ENCODE measurements at regions not wholly inside any gene's neighbourhood (a gene's known extent, or its start where the extent isn't known, plus 50 kb on each side); places are given as distances from the start of the nearest gene placed in this dataset.
A peak's percentile ranks its signal among the peaks of the same experiment; 100 is the strongest.
"Not testable (repeated sequence)": the region's sequence is repeated elsewhere in the genome, so short reads cannot be mapped to it uniquely, and the experiment has no call there.

GRCh38 chr1:65062339-65062738, 85.7 kb upstream of the AK4 start:
- no peak for DNase-seq (ENCODE audit: low spot score)

GRCh38 chr1:65063025-65063424, 85.0 kb upstream of the AK4 start:
- DNase-seq (ENCODE audit: low spot score): no peak

GRCh38 chr1:65064981-65065380, 83.0 kb upstream of the AK4 start:
- DNase-seq (ENCODE audit: low spot score): peak; percentile 28

DNA sequence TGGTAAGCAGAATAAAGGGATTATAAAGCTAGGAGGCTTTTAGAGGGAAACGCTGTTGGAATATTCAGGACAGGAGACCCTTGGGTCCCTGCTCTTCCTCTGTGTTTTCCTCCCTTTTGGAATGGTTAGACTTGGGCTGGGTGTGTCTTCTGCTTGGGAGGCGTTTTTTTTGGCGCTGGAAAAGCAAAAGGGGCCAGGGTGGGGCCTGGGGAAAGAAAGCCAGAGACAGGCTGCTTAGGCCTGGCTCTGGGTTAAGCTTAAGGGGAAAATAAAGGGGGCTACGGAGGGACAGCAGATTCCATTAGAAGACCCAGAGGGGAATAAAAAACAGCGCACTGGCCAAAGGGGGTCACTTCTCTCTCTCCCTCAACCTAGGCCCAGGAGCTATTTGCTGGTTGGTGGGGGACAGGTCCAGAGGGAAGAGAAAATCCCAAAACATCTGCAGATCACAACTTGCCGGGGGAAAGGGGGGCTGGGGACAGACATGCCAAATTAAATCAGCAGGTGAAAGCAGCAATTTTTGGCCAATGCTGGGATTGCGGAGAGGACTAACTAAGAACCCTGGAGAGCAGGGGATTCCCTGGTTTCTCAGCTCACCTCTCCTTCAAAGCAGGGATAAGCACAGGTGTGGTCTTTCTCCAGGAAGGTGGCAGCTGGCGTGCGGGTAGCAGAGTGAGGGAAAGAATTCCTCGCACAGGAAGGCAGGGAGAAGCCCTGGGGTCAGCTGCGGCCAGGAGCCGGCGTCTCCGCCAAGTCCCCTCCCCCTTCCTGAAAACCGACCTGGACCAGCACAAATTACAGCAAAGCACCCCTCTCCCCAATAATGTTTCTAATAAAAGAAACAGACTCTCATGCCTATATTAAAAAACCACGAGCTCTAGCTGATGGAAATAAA, 82.2 kb upstream of the AK4 start:
- DNase-seq (ENCODE audit: low spot score): no peak

DNA sequence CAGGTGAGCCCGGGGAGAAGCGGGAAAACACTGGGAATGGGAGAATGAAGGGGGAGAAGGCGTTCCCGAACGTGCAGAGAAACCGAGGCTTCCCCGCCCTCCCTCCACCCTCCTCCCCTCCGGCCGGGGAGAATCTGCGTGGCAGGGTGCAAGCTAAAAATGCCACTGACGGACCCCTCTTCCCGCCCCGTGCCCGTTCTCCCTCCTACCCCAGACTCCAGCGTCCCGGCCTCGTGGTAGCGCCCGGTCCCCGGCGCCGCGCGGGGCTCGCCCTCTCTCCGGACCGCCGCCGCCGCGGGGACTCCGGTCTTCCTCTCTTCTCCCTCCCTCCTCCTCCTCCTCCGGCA, 81.6 kb upstream of the AK4 start:
- no peak for DNase-seq (ENCODE audit: low spot score)

- DNase-seq (ENCODE audit: low spot score): peak; percentile 50
These were observed 81.1 kb upstream of the AK4 start for GRCh38 chr1:65066766-65067490.

- DNase-seq (ENCODE audit: low spot score): peak; percentile 74
These were observed 80.4 kb upstream of the AK4 start for GRCh38 chr1:65067491-65068201.

DNA sequence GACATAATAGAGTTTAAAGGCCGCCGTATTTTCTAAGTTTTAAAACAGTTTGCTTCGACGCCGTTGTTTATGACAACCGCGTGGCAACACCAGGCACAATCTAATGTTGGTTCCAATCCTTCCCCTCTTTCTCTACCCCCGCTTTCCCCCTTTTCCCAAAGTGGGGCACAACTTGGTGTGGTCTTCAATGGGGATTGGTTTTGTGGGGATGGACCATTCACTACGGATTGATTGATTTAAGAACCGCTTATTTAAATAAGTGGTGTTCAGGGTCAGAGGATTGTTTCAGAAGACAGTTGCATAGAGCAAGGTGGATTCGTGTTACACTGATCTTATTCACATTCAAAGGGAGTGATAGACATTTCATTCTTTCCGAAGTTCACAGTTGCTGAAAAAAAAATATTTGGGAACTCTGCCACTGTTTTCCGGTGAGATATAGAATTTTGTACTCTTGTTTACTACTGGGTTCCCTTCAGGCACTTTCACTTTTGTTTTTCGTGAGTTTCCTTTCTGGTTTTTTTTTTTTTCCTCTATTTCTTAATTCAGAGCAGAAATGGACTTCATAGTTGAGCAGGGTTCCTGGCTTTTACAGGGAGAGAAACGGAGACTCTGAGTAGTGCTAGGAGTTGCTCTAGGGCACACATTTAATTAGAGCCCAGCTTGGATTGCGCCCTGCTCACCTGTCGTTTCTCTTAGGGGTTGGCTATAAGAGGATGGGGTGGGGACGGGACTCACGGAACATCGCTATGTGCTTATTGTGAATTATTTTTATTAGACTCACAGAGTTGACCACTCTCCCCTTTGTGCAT, 79.6 kb upstream of the AK4 start:
- peak; percentile 21 for DNase-seq (ENCODE audit: low spot score)

GRCh38 chr1:65069011-65069565, 78.9 kb upstream of the AK4 start:
- DNase-seq (ENCODE audit: low spot score): no peak

DNA sequence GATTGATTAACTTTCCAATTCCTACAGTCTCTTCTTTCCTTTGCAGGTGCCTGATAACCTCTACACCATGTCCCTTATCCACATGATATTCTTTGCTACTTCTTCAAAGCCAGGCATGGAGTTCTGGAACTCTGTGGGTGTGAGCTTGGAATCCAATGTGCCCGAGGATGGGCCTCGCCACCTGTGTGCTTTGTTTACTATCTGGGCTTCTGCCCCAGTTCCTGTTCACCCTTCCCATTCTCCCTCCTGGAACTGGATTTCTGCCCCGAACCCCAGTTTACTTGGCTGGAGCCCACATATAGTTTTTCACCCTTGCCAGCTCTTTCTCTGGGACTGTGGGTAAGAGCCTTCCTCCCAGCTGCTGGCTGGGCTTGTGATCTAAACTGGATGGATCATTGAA, 75.2 kb upstream of the AK4 start:
- no peak for DNase-seq (ENCODE audit: low spot score)

- DNase-seq (ENCODE audit: low spot score): peak; percentile 62
These were observed 72.7 kb upstream of the AK4 start for GRCh38 chr1:65075123-65075976.

DNA sequence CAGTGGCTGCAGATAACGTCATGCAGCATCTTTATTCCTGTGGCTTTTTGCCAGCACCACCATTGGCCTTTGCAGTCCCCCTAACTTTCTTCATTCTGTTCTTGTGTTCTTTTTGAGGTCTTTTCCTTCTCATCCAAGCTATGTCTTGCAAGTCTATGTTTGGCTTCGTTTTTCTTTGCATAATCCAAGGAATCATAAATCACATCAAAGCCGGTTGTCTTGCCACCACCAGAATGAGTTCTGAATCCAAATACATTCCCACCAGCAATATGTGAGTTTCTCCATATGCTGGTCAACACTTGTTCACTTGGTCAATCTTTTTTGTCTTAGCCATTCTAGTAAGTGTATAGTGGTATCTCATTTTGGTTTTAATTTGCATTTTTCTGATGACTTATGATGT, 70.6 kb upstream of the AK4 start:
- DNase-seq (ENCODE audit: low spot score): no peak

DNA sequence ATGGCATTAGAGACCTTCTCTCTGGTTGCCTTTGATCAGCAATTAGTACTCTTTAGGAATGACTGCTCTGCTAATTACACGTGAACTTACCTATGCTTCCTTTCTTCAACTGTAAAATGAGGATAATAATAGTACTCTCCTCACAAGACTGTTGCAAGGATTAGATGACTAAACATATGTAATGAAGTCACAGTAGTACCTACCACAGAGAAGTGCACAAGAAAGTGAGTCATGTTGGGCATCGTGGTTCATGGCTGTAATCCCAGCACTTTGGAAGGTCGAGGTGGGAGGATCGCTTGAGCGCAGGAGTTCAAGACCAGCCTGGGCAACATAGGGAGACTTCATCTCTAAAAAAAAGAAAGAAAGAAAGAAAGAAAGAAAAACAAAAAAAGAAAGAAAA, 68.1 kb upstream of the AK4 start:
- no peak for DNase-seq (ENCODE audit: low spot score)

DNA sequence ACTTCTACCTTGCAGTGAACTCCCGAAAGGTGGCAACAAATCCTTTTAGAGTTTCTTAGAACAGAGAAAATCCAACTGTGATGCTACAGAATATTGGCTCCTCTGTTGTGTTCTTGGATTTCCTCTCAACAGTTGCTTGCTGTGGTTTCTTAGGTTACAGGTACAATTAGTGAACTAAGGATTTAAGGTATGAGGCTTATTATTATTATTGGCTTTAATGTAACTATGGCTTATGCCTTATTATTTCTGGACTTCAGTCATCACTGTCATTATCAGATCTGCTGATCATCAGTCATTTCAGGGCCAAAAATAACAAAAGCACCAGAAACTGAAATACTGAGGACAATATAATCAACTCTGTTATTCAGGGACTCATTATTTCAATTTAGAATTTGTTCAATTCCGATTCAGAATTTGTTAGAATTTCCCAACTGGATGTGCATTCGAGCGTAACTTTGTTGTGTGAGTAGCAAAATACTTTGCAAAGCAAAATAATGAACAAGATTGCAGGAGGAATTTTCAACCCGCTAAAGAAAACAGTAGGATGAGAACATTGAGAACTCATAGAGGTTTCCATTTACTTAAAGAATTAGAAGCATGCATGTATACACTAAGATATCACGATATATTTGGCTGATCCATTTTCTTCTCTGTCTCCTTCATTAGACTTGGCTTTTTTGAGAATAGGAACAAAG, 65.5 kb upstream of the AK4 start:
- no peak for DNase-seq (ENCODE audit: low spot score)

DNA sequence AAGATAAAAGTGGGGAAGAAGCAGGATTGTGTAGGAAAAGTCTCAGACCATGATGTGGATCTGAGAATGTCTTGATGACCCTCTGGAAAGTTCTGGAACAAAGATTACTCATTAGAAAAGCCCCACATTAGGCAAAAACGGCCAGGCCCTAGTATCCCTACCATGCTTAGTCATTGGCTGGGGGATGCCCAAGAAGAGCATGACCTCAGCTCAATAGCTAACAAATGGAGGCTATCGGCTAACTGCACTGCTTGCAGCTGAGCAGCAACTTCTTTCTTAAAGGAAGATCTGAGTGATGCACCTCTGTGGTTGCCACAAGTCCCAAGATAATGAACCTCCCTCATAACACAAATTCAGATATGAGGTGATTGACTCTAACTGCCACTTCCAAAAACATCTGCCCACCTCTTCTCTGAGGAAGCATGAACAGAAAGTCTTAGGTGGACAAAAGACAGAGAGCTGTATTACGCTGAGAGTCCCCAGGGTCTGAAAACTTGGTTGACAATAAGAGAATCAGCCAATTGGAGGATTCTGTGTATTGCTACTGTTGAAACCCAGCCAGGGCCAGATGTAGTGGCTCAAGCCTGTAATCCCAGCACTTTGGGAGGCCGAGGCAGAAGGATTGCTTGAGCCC, 64.6 kb upstream of the AK4 start:
- DNase-seq (ENCODE audit: low spot score): no peak

- DNase-seq (ENCODE audit: low spot score): no peak
These were observed 63.9 kb upstream of the AK4 start for GRCh38 chr1:65084066-65084465.

- not testable (repeated sequence) for DNase-seq (ENCODE audit: low spot score)
These were observed 60.5 kb upstream of the AK4 start for GRCh38 chr1:65087519-65087918.

GRCh38 chr1:65090406-65090805, 57.6 kb upstream of the AK4 start:
- DNase-seq (ENCODE audit: low spot score): no peak

- DNase-seq (ENCODE audit: low spot score): no peak
These were observed 55.3 kb upstream of the AK4 start for GRCh38 chr1:65092691-65093090.

DNA sequence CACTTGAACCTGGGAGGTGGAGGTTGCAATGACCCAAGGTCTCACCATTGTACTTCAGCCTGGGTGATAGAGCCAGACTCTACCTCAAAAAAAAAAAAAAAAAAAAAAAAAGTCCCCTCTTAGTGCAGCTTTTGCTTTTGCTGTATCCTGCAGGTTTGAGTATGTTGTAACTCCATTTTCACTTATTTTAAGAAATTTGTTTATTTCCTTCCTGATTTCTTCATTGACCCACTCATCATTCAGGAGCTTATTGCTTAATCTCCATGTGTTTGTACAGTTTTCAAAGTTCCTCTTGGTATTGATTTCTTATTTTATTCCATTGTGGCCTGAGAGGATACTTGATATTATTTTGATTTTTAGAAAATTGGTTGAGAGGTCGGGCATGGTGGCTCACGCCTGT, 50.9 kb upstream of the AK4 start:
- no peak for DNase-seq (ENCODE audit: low spot score)

Data from kidney capillary endothelial cell (primary cell).